Gastrocnemius medialis (tissue), 4 donors: ENCODE measurements at regions not wholly inside any gene's neighbourhood (a gene's known extent, or its start where the extent isn't known, plus 50 kb on each side); places are given as distances from the start of the nearest gene placed in this dataset.

Source experiments
- ATAC-seq, 2 donors: fragments of 150-250 bp; one replicate each; pipeline ENCODE4 v1.9.1; 2016
- DNase-seq, 2 donors: peaks; one replicate each; pipeline ENCODE4 v3.0.0-alpha.2; 2019
- H3K27ac ChIP-seq, 4 donors: fragments of 200-600 bp; sonication (generic); 1 replicate in 1 of 4; 2 replicates in 3 of 4; pipeline ENCODE4 v1.5.1; 2016 to 2018; ENCODE audit warnings: mild to moderate bottlenecking in 2 of 4, moderate library complexity in 1 of 4
- H3K27me3 ChIP-seq, 3 donors: fragments of 200-600 bp; sonication (generic) in 2 of 3; 1 replicate in 1 of 3; 2 replicates in 2 of 3; pipeline versions ENCODE4 v1.5.1 to v1.6.0; 2016 to 2019; ENCODE audit warnings: mild to moderate bottlenecking in 1 of 3, moderate library complexity in 1 of 3
- H3K36me3 ChIP-seq, 2 donors: fragments of 200-600 bp; sonication (generic) in 1 of 2; one replicate each; pipeline ENCODE4 v1.5.1; 2017 to 2018
- H3K4me1 ChIP-seq, 2 donors: fragments of 200-600 bp; sonication (generic) in 1 of 2; one replicate each; pipeline ENCODE4 v1.5.1; 2016 to 2017; ENCODE audit warnings: mild to moderate bottlenecking in 2 of 2
- H3K4me3 ChIP-seq, 4 donors: fragments of 200-600 bp; sonication (generic) in 3 of 4; 1 replicate in 1 of 4; 2 replicates in 3 of 4; pipeline ENCODE4 v1.5.1; 2016 to 2019; ENCODE audit warnings: mild to moderate bottlenecking in 2 of 4
- H3K9me3 ChIP-seq, 3 donors: fragments of 200-600 bp; sonication (generic) in 2 of 3; 1 replicate in 1 of 3; 2 replicates in 2 of 3; pipeline ENCODE4 v1.5.1; 2016 to 2019
- POLR2A ChIP-seq, 2 donors: fragments of 450-650 bp; IDR thresholded peaks; one replicate each; pipeline ENCODE4 v1.6.1; 2017; ENCODE audit warnings: antibody characterized with exemption in 2 of 2, mild to moderate bottlenecking in 2 of 2, moderate library complexity in 2 of 2
- in situ Hi-C, 4 donors: fragments of 200-750 bp; cut with MboI; loops; one replicate each; pipeline versions ENCODE4 v1.15.0 to v1.8.0; 2017; ENCODE audit warnings: low sequenced_read_pairs in 4 of 4
- intact Hi-C: fragments of 100-400 bp; cut with DNase I; formaldehyde crosslinking; loops from one replicate; pipeline ENCODE4 v1.15.1; 2023; ENCODE audit warnings: low total_unique reads
- TF ChIP-seq, protein P1 (sequence below), 5 experiments: fragments of 450-650 bp in 3 of 5; fragments of 200-600 bp in 2 of 5; sonication (generic) in 2 of 5; IDR thresholded peaks in 4 of 5; conservative IDR thresholded peaks in 1 of 5; 1 replicate in 4 of 5; 2 replicates in 1 of 5; pipeline ENCODE4 v1.5.1; 2016 to 2019; ENCODE audit warnings: antibody characterized with exemption in 5 of 5, mild to moderate bottlenecking in 3 of 5, moderate library complexity in 3 of 5

- intact Hi-C loops (no loop called here), in situ Hi-C loops (no loop called here)
- no peak overlapping the region for H3K4me3 ChIP-seq
- peaks cover 28 to 29% of the 10 kb centered on the region in 2 donors for H3K4me1 ChIP-seq
- H3K9me3 ChIP-seq, result no peaks in the 10 kb centered on the region
- no peak for ATAC-seq
- no peaks in the 10 kb centered on the region for H3K36me3 ChIP-seq
- peak overlapping the region; percentile 13 to 64 (median 52) for H3K27ac ChIP-seq
- no peaks in the 10 kb centered on the region for H3K27me3 ChIP-seq
- TF ChIP-seq POLR2A (IDR thresholded peaks at IDR 0.05), result no peak
- TF ChIP-seq, protein P1, sequence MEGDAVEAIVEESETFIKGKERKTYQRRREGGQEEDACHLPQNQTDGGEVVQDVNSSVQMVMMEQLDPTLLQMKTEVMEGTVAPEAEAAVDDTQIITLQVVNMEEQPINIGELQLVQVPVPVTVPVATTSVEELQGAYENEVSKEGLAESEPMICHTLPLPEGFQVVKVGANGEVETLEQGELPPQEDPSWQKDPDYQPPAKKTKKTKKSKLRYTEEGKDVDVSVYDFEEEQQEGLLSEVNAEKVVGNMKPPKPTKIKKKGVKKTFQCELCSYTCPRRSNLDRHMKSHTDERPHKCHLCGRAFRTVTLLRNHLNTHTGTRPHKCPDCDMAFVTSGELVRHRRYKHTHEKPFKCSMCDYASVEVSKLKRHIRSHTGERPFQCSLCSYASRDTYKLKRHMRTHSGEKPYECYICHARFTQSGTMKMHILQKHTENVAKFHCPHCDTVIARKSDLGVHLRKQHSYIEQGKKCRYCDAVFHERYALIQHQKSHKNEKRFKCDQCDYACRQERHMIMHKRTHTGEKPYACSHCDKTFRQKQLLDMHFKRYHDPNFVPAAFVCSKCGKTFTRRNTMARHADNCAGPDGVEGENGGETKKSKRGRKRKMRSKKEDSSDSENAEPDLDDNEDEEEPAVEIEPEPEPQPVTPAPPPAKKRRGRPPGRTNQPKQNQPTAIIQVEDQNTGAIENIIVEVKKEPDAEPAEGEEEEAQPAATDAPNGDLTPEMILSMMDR (IDR thresholded peaks at IDR 0.05 in 4 of 5, conservative IDR thresholded peaks at IDR 0.05 in 1 of 5), result no peak
- no peak for DNase-seq
Observed at GRCh38 chr2:24439971-24440340, 51.1 kb upstream of the NCOA1 start.

DNA sequence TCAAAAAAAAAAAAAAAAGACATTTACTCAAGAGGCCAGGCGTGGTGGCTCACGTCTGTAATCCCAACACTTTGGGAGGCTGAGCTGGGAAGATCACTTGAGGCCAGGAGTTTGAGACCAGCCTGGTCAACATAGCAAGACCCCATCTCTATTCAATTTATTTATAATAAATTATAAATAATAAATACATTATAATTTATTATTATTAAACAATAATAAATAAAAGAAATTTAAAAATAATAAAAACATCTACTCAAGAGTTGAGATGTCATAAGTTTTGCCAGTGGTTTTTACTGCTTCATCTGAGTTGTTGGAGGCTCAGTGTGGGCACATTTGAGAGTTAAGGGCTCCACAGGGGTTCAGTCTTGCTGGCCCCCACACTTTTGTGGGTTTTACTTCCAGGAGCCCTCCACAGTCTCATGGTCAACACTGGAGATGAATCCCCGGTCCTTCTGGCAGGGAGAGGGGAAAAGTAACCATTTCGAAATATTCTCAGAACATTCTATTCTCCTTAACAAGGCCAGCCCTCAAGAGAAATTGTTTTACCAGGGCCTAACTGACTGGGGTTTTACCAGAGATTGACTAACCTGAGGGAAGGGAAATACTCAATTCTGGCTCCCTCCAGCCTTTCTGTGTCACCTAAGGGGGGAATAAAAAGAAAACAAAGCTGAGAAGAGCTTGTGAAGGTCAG lies 51.6 kb upstream of the NCOA1 start:
- peak overlapping the region; percentile 13 to 64 (median 52) for H3K27ac ChIP-seq

DNA sequence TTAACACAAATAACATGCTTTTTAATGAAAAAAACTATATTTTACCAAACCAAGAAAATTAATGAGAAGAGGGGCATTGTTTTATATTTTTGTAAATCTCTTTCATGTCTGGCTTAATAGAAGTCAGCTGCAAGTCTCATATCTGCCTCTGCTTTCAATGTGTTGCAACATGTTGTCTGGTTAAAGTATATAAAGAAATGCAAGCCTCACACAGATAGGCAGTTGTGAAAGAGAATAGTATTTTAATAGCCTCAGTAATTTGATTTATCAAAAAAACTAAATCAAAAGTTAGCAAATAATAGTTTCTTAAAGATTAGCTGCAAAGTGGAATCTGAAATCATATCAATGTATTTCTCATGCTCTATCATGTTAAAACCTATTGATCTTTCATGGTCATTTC lies 52.9 kb upstream of the NCOA1 start:
- ATAC-seq (no peak), DNase-seq (no peak)
- Histone ChIP-seq H3K4me1 (peaks cover 47 to 48% of the 10 kb centered on the region in 2 donors), H3K9me3 (no peaks in the 10 kb centered on the region), H3K4me3 (no peak overlapping the region), H3K27me3 (no peaks in the 10 kb centered on the region), H3K36me3 (no peaks in the 10 kb centered on the region), H3K27ac (peak overlapping the region in 1 of 4 donors; percentile 81)
- in situ Hi-C loops, result no loop called here
- intact Hi-C loops, result no loop called here
- TF ChIP-seq, protein P1 (IDR thresholded peaks at IDR 0.05 in 4 of 5, conservative IDR thresholded peaks at IDR 0.05 in 1 of 5), result no peak
- TF ChIP-seq POLR2A (IDR thresholded peaks at IDR 0.05), result no peak

More for the DNA sequence above, 51.6 kb upstream of the NCOA1 start:
- intact Hi-C loops, result no loop called here
- ATAC-seq, result no peak
- Histone ChIP-seq H3K36me3 (no peaks in the 10 kb centered on the region), H3K4me3 (no peak overlapping the region), H3K9me3 (no peaks in the 10 kb centered on the region), H3K27me3 (no peaks in the 10 kb centered on the region), H3K4me1 (peaks cover 34 to 35% of the 10 kb centered on the region in 2 donors)
- in situ Hi-C loops, result no loop called here
- TF ChIP-seq POLR2A (IDR thresholded peaks at IDR 0.05), result no peak
- TF ChIP-seq, protein P1 (IDR thresholded peaks at IDR 0.05 in 4 of 5, conservative IDR thresholded peaks at IDR 0.05 in 1 of 5), result no peak
- no peak for DNase-seq

DNA sequence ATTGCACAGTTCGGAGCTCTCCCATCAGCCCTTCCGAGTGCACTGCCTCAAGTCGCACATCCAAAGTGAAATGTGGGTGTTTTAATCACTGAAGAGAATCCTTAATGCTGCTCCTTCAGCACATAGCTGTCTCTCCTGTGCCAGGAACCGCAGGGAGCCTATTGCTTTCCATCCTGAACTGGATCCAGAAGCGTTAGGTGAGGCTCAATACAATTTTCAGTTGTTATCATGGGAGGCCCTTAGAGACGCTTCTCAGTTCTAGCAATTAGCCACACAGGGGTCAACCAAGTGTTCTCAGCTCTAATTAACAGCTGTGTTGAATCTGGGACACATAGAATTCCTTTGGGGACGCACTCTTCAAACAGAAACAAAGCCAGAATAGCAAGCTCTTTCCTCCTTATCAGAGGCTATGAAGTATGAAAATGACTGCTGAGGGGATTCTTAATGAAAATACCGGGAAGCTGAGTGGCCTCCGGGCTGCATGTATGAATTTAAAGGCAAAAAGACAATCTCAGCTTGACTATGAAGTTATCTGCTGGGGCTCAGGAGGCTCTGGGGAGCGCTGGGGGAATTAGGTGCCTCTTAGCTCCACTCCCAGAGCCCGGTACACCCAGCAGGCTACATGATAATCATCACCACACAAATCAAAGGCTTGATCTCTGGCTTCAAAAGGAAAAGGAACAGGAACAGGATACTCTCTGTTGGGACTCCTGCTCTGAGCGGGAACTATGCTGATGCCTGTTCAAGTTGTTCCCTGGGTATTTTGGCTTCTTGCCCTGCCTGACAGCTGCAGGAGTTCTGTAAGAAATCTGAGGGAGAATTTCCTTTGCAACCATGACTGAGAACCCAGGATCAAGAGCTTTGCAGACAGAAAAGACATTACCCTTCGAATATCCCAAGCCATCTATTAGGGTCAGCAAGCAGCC lies 55.4 kb upstream of the NCOA1 start:
- intact Hi-C loops, result loop anchor here (1.0 kb wide), 1 partner anchor 56 kb away; the partner anchor contains the start of gene NCOA1
- H3K27ac ChIP-seq, result peak overlapping the region; percentile 81 to 92 (median 91)

More for the DNA sequence above, 55.4 kb upstream of the NCOA1 start:
- Histone ChIP-seq H3K4me1 (peaks cover 54% of the 10 kb centered on the region in 2 donors), H3K27me3 (no peaks in the 10 kb centered on the region), H3K36me3 (no peaks in the 10 kb centered on the region), H3K4me3 (peak overlapping the region; percentile 27 to 46 (median 34)), H3K9me3 (no peaks in the 10 kb centered on the region)
- in situ Hi-C loops, result no loop called here
- no peak for TF ChIP-seq POLR2A (IDR thresholded peaks at IDR 0.05)
- TF ChIP-seq, protein P1 (IDR thresholded peaks at IDR 0.05 in 4 of 5, conservative IDR thresholded peaks at IDR 0.05 in 1 of 5), result no peak
- peak; percentile 91 for DNase-seq
- peak; percentile 91 for ATAC-seq
